Choroid plexus epithelial cell (primary cell): ENCODE measurements at regions not wholly inside any gene's neighbourhood (a gene's known extent, or its start where the extent isn't known, plus 50 kb on each side); places are given as distances from the start of the nearest gene placed in this dataset.

Experiments
- DNase-seq: peaks from one replicate; pipeline ENCODE4 v3.0.0-alpha.2; 2010; ENCODE audit warnings: low read depth
- H3K4me3 ChIP-seq: 2 replicates; pipeline ENCODE4 v1.5.1; 2011; ENCODE audit warnings: low read depth, mild to moderate bottlenecking, control low read depth, low read length, moderate library complexity
- CTCF ChIP-seq: conservative IDR thresholded peaks from 2 replicates; pipeline ENCODE4 v1.5.1; 2011; ENCODE audit warnings: low read depth, mild to moderate bottlenecking, control low read depth, inconsistent platforms, low read length, moderate library complexity

GRCh38 chr12:125402874-125403789 lies 337.9 kb downstream of the AACS start:
- TF ChIP-seq CTCF = peak; percentile 50
- peak; percentile 36 for DNase-seq
- no peak overlapping the region for H3K4me3 ChIP-seq

GRCh38 chr12:125403843-125404242 lies 338.6 kb downstream of the AACS start:
- DNase-seq = no peak
- H3K4me3 ChIP-seq = no peak overlapping the region
- TF ChIP-seq CTCF = no peak

- TF ChIP-seq CTCF = no peak
- no peak for DNase-seq
- no peak overlapping the region for H3K4me3 ChIP-seq
Observed at GRCh38 chr12:125406131-125406530, 340.9 kb downstream of the AACS start.

GRCh38 chr12:125408718-125409117 lies 343.5 kb downstream of the AACS start:
- TF ChIP-seq CTCF = no peak
- H3K4me3 ChIP-seq = no peak overlapping the region
- no peak for DNase-seq

- no peak overlapping the region for H3K4me3 ChIP-seq
- DNase-seq = no peak
- no peak for TF ChIP-seq CTCF
Observed at GRCh38 chr12:125412506-125412905, 347.3 kb downstream of the AACS start.

- no peak for DNase-seq
- no peak for TF ChIP-seq CTCF
- no peak overlapping the region for H3K4me3 ChIP-seq
Observed at GRCh38 chr12:125417446-125417845, 352.2 kb downstream of the AACS start.
